ENCODE measurements at regions not wholly inside any gene's neighbourhood (a gene's known extent, or its start where the extent isn't known, plus 50 kb on each side); places are given as distances from the start of the nearest gene placed in this dataset.

DNA sequence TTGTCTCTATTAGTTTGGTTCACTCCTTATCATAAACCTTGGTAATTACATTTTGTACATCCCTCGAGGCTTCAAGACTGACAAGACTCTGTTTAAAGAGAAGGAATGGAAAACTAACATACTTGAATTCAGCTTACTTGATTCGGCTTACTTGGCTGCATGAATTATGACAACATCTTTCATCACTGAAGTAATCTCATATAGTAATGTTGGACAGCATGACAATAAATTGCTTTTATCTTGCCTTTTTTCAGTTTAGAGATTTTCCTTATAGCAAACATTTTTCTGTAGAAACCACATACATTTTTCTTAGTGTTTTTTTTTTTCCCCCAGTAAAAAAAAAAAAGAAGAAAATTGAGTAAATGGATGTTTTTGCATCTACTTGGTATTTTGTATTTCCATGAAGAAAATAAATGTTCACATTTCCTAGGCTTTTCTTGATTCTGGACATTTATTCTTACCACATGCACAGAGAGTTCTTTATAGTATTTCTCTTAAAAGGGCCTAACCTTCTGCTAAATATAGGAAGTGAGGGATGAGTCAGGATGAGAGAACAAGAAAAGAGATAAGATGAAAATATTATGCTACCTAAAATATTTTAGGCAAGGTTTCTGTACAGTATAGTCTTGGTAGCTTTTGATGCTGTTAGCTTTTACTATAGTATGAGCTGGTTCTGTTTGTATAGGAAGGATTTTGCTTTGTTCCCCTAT, 101.0 kb upstream of the HDGFL1 start:
- Mint-ChIP-seq H3K9me3 (ENCODE audit: low read depth) (peaks cover 9% of the 10 kb centered on the region), H3K4me3 (ENCODE audit: low read depth) (no peak overlapping the region), H3K4me1 (ENCODE audit: low read depth) (peaks cover 39% of the 10 kb centered on the region), H3K27ac (no peak overlapping the region), H3K36me3 (ENCODE audit: insufficient read depth) (peaks cover 3% of the 10 kb centered on the region), H3K27me3 (no peaks in the 10 kb centered on the region)
- TF ChIP-seq CTCF (IDR thresholded peaks at IDR 0.05; ENCODE audit: unreplicated experiment), result no peak
- DNase-seq (ENCODE audit: low spot score, unreplicated experiment), result no peak

DNA sequence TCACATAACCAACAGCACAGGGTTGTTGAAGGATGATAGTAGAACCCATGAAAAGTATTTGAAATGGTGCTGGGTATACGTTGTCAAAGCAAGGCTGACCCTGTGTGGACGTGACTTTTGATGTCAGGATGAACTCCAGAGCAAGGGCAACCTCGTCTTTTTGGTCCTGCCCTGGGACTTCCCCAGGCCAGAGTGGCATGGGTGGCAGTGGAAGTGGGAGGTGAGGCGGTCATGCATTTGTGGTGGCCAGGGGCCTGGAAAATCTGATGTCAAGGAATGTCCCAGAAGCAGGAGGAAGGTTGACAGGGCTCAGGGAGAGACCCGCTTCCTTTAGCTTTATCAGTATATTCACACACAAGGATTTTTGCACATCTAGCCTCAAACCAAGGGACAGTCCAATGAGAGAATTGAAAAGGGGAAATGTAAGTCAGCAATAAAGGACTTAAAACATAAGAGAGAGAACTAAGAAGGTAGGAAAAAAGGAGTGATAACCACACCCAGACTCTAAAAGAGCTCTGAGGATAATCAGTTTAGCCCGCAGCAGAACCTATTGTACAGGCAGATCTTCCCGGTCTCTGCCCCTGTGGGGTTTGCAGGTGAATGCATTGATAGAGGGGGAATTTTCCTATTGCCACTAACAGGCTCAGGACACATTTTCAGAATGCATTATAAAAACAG, 98.8 kb upstream of the HDGFL1 start:
- H3K27me3 Mint-ChIP-seq, result no peaks in the 10 kb centered on the region
- no peak for TF ChIP-seq CTCF (IDR thresholded peaks at IDR 0.05; ENCODE audit: unreplicated experiment)
- H3K4me3 Mint-ChIP-seq (ENCODE audit: low read depth), result no peak overlapping the region
- H3K36me3 Mint-ChIP-seq (ENCODE audit: insufficient read depth), result peaks cover 3% of the 10 kb centered on the region
- H3K9me3 Mint-ChIP-seq (ENCODE audit: low read depth), result peaks cover 9% of the 10 kb centered on the region
- peaks cover 40% of the 10 kb centered on the region for H3K4me1 Mint-ChIP-seq (ENCODE audit: low read depth)
- DNase-seq (ENCODE audit: low spot score, unreplicated experiment), result no peak
- H3K27ac Mint-ChIP-seq, result peak overlapping the region; percentile 30

DNA sequence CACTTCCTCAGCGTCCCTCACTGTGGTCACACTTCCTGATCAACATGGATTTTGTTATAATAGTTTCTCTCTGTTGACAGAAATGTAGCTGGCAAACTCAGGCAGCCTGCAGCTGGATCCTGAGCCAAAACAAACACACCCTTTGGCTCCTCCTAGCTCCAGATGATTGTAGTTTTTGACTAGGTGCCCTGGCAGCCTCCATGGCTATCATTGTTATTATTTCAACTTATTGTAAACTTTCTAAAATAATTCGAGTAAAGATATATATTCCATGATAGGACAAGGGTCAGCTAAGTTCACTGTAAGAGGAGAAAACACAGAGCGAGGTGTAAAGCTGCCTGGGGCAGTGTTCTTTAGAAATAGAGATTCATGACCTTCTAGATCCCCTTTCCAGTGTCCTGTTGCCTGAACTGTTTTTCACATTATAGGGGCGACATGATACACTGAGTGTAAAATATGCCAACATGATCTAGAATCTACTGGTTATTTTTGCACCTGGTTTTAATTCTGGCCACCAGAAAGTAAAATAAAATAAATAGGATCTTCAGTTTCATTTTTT, 98.2 kb upstream of the HDGFL1 start:
- Mint-ChIP-seq H3K4me1 (ENCODE audit: low read depth) (peaks cover 36% of the 10 kb centered on the region), H3K36me3 (ENCODE audit: insufficient read depth) (peaks cover 1% of the 10 kb centered on the region), H3K9me3 (ENCODE audit: low read depth) (peaks cover 7% of the 10 kb centered on the region), H3K4me3 (ENCODE audit: low read depth) (no peak overlapping the region), H3K27ac (peak overlapping the region; percentile 30), H3K27me3 (no peaks in the 10 kb centered on the region)
- TF ChIP-seq CTCF (IDR thresholded peaks at IDR 0.05; ENCODE audit: unreplicated experiment), result peak; percentile 31
- no peak for DNase-seq (ENCODE audit: low spot score, unreplicated experiment)

- H3K9me3 Mint-ChIP-seq (ENCODE audit: low read depth), result peaks cover 6% of the 10 kb centered on the region
- no peak for TF ChIP-seq CTCF (IDR thresholded peaks at IDR 0.05; ENCODE audit: unreplicated experiment)
- H3K27ac Mint-ChIP-seq, result no peak overlapping the region
Observed at GRCh38 chr6:22471746-22472145, 97.6 kb upstream of the HDGFL1 start.

GRCh38 chr6:22473991-22474682, 95.2 kb upstream of the HDGFL1 start:
- H3K9me3 Mint-ChIP-seq (ENCODE audit: low read depth), result peaks cover 6% of the 10 kb centered on the region
- H3K36me3 Mint-ChIP-seq (ENCODE audit: insufficient read depth), result peaks cover 1% of the 10 kb centered on the region
- no peak overlapping the region for H3K4me3 Mint-ChIP-seq (ENCODE audit: low read depth)
- no peak for TF ChIP-seq CTCF (IDR thresholded peaks at IDR 0.05; ENCODE audit: unreplicated experiment)
- no peak overlapping the region for H3K27ac Mint-ChIP-seq
- DNase-seq (ENCODE audit: low spot score, unreplicated experiment), result no peak
- H3K4me1 Mint-ChIP-seq (ENCODE audit: low read depth), result peaks cover 15% of the 10 kb centered on the region
- H3K27me3 Mint-ChIP-seq, result no peaks in the 10 kb centered on the region

More at GRCh38 chr6:22471746-22472145, 97.6 kb upstream of the HDGFL1 start:
- DNase-seq (ENCODE audit: low spot score, unreplicated experiment), result no peak
- H3K27me3 Mint-ChIP-seq, result no peaks in the 10 kb centered on the region
- peaks cover 1% of the 10 kb centered on the region for H3K36me3 Mint-ChIP-seq (ENCODE audit: insufficient read depth)
- peaks cover 31% of the 10 kb centered on the region for H3K4me1 Mint-ChIP-seq (ENCODE audit: low read depth)
- H3K4me3 Mint-ChIP-seq (ENCODE audit: low read depth), result no peak overlapping the region
